ENCODE measurements at regions not wholly inside any gene's neighbourhood (a gene's known extent, or its start where the extent isn't known, plus 50 kb on each side); places are given as distances from the start of the nearest gene placed in this dataset.
"Not testable (repeated sequence)": the region's sequence is repeated elsewhere in the genome, so short reads cannot be mapped to it uniquely, and the experiment has no call there.

GRCh38 chr5:142542078-142542477 lies 143.8 kb downstream of the FGF1 start:
- no peak for DNase-seq

GRCh38 chr5:142540922-142541422 lies 144.9 kb downstream of the FGF1 start:
- DNase-seq = no peak

GRCh38 chr5:142539154-142539740 lies 146.6 kb downstream of the FGF1 start:
- DNase-seq = no peak

GRCh38 chr5:142537938-142538337 lies 148.0 kb downstream of the FGF1 start:
- DNase-seq = peak; percentile 7

GRCh38 chr5:142532781-142533176 lies 153.1 kb downstream of the FGF1 start:
- DNase-seq = no peak

GRCh38 chr5:142531977-142532780 lies 153.7 kb downstream of the FGF1 start:
- DNase-seq = no peak

- no peak for DNase-seq
Observed at GRCh38 chr5:142530904-142531303, 155.0 kb downstream of the FGF1 start.

- no peak for DNase-seq
Observed at GRCh38 chr5:142529626-142530278, 156.1 kb downstream of the FGF1 start.

GRCh38 chr5:142527664-142528295 lies 158.1 kb downstream of the FGF1 start:
- DNase-seq = no peak

GRCh38 chr5:142527234-142527633 lies 158.7 kb downstream of the FGF1 start:
- no peak for DNase-seq

- no peak for DNase-seq
Observed at GRCh38 chr5:142522983-142523382, 162.9 kb downstream of the FGF1 start.

GRCh38 chr5:142521706-142522105 lies 164.2 kb downstream of the FGF1 start:
- no peak for DNase-seq

GRCh38 chr5:142520885-142521284 lies 165.0 kb downstream of the FGF1 start:
- no peak for DNase-seq

GRCh38 chr5:142519913-142520312 lies 166.0 kb downstream of the FGF1 start:
- not testable (repeated sequence) for DNase-seq

- DNase-seq = no peak
Observed at GRCh38 chr5:142517840-142518239, 168.1 kb downstream of the FGF1 start.

- no peak for DNase-seq
Observed at GRCh38 chr5:142516732-142517131, 169.2 kb downstream of the FGF1 start.

- no peak for DNase-seq
Observed at GRCh38 chr5:142515036-142515435, 170.9 kb downstream of the FGF1 start.

- DNase-seq = no peak
Observed at GRCh38 chr5:142514196-142514595, 171.7 kb downstream of the FGF1 start.

GRCh38 chr5:142512043-142513042 lies 173.5 kb downstream of the FGF1 start:
- DNase-seq = no peak

- DNase-seq = no peak
Observed at GRCh38 chr5:142511358-142511757, 174.5 kb downstream of the FGF1 start.

GRCh38 chr5:142509026-142509425 lies 176.9 kb downstream of the FGF1 start:
- DNase-seq = no peak

- DNase-seq = no peak
Observed at GRCh38 chr5:142508591-142508990, 177.3 kb downstream of the FGF1 start.

All from hematopoietic multipotent progenitor cell treated with erythropoietin and hydrocortisone succinate and interleukin-3 and kit ligand, for 4 days (in vitro differentiated cells).